K562 (cell line): ENCODE measurements at regions not wholly inside any gene's neighbourhood (a gene's known extent, or its start where the extent isn't known, plus 50 kb on each side); places are given as distances from the start of the nearest gene placed in this dataset.

Experiments used
- ATAC-seq: fragments of 200-7000 bp; cut with Tn5 transposase; 3 replicates; pipeline ENCODE4 v1.9.1; 2020; ENCODE audit warnings: moderate library complexity
- BruUV-seq: library from RNA; stranded (reverse); fragments of 400-500 nt; replicated peaks from 2 replicates; lab custom pipeline; 2021; lab: Mats Ljungman, UMichigan
- CTCF ChIA-PET: fragments of 300-600 bp; formaldehyde crosslinking; extraction: SDS; loops from one replicate; lab custom pipeline; 2021; ENCODE audit warnings: low intra/inter-chr PET ratio; lab: Yijun Ruan, JAX
- POLR2A ChIA-PET: fragments of 300-600, 350-650 bp; sonication (Branson Sonifier 250); formaldehyde crosslinking; extraction: SDS; loops from one replicate; lab custom pipeline; 2021; ENCODE audit warnings: antibody characterized with exemption, inconsistent platforms; lab: Yijun Ruan, JAX
- DNase-seq, 4 experiments: peaks; one replicate each; pipeline versions ENCODE4 v3.0.0 to v3.0.0-alpha.2; 2011 to 2018; ENCODE audit warnings: low spot score in 3 of 4, mixed read lengths in 3 of 4; ENCODE audit errors: extremely low read depth in 1 of 4
- FAIRE-seq: peaks from 2 replicates; lab custom pipeline; 2011; peaks lifted over from hg19 to GRCh38; lab: Jason Lieb, UNC
- H2AFZ ChIP-seq: 2 replicates; pipeline ENCODE4 v1.6.0; 2011; ENCODE audit warnings: low read depth, low read length, control low read depth, inconsistent platforms
- H3K27ac ChIP-seq: fragments of 200-600 bp; 3 replicates; pipeline ENCODE4 v1.8.0; 2011; ENCODE audit warnings: low read depth, mild to moderate bottlenecking, control low read depth, inconsistent platforms, low read length, moderate library complexity, mixed read lengths; ENCODE audit errors: extremely low read depth
- H3K27me3 ChIP-seq, 2 experiments: fragments of 300-600 bp in 1 of 2; 2 replicates in 1 of 2; 3 replicates in 1 of 2; pipeline versions ENCODE4 v1.6.0 to v1.8.0; 2011; ENCODE audit warnings: inconsistent platforms in 2 of 2, low read length in 2 of 2, mild to moderate bottlenecking in 1 of 2, mixed read lengths in 1 of 2, moderate library complexity in 1 of 2; ENCODE audit not compliant: control insufficient read depth in 2 of 2, insufficient read depth in 2 of 2
- H3K36me3 ChIP-seq: fragments of 300-600 bp; 3 replicates; pipeline ENCODE4 v1.8.0; 2011; ENCODE audit warnings: mild to moderate bottlenecking, low read length, inconsistent platforms; ENCODE audit not compliant: control insufficient read depth, insufficient read depth
- H3K4me1 ChIP-seq, 2 experiments: fragments of 200-600 bp in 1 of 2; replicated peaks in 1 of 2; 2 replicates in 1 of 2; 3 replicates in 1 of 2; pipeline versions ENCODE4 v1.5.1 to v1.8.0; 2011; ENCODE audit warnings: inconsistent platforms in 2 of 2, low read length in 2 of 2, mild to moderate bottlenecking in 1 of 2, mixed read lengths in 1 of 2, moderate library complexity in 1 of 2; ENCODE audit not compliant: control insufficient read depth in 2 of 2, insufficient read depth in 2 of 2
- H3K4me2 ChIP-seq: 2 replicates; pipeline ENCODE4 v1.6.1; 2011; ENCODE audit warnings: low read length, control low read depth, inconsistent platforms, mixed read lengths; ENCODE audit not compliant: insufficient read depth
- H3K4me3 ChIP-seq: fragments of 200-600 bp; sonication (generic), shearing (Covaris generic); 2 replicates; pipeline ENCODE4 v1.5.1; 2016; ENCODE audit warnings: control low read depth, inconsistent platforms
- H3K79me2 ChIP-seq: fragments of 200-600 bp; 3 replicates; pipeline ENCODE4 v1.8.0; 2011; ENCODE audit warnings: low read length, inconsistent platforms; ENCODE audit not compliant: control insufficient read depth, insufficient read depth
- H3K9ac ChIP-seq, 2 experiments: 2 replicates each; pipeline versions ENCODE4 v1.6.0 to v1.6.1; 2011; ENCODE audit warnings: low read depth in 2 of 2, low read length in 2 of 2, control low read depth in 1 of 2, inconsistent platforms in 1 of 2, mild to moderate bottlenecking in 1 of 2, mixed read lengths in 1 of 2; ENCODE audit not compliant: insufficient read depth in 1 of 2
- H3K9me1 ChIP-seq: one replicate; pipeline ENCODE4 v1.6.0; 2011; ENCODE audit warnings: inconsistent platforms, mild to moderate bottlenecking, low read length, moderate library complexity; ENCODE audit not compliant: control insufficient read depth, insufficient read depth
- H3K9me3 ChIP-seq: replicated peaks from 2 replicates; pipeline ENCODE4 v1.5.1; 2011; ENCODE audit warnings: low read depth, low read length, inconsistent platforms; ENCODE audit not compliant: control insufficient read depth, insufficient read depth
- H4K20me1 ChIP-seq: replicated peaks from 2 replicates; pipeline ENCODE4 v1.6.1; 2011; ENCODE audit warnings: low read length, inconsistent platforms, mixed read lengths; ENCODE audit not compliant: control insufficient read depth, insufficient read depth
- BACH1 ChIP-seq: fragments of 200-800 bp; sonication (Bioruptor generic); IDR thresholded peaks from 2 replicates; pipeline ENCODE4 v1.6.1; 2016; ENCODE audit warnings: missing genetic modification characterization, missing compliant biosample characterization
- HCFC1 ChIP-seq: IDR thresholded peaks from 2 replicates; pipeline ENCODE4 v1.6.1; 2012; ENCODE audit warnings: low read depth, low read length, improper control_type of control experiment
- HDGF ChIP-seq: fragments of 450-650 bp; IDR thresholded peaks from 2 replicates; pipeline ENCODE4 v1.6.1; 2016
- MAZ ChIP-seq, 2 experiments: fragments of 450-650 bp in 1 of 2; sonication (generic) in 1 of 2; formaldehyde crosslinking; IDR thresholded peaks in 1 of 2; conservative IDR thresholded peaks in 1 of 2; 2 replicates each; pipeline versions ENCODE4 v1.4.0 to v1.5.0; 2020; ENCODE audit warnings: mild to moderate bottlenecking in 1 of 2, missing genetic modification reagents in 1 of 2
- MEF2A ChIP-seq: IDR thresholded peaks from 2 replicates; pipeline ENCODE4 v1.6.1; 2011; ENCODE audit warnings: low read depth, mild to moderate bottlenecking, low read length, moderate library complexity; ENCODE audit not compliant: control insufficient read depth
- MEF2D ChIP-seq: conservative IDR thresholded peaks from 2 replicates; pipeline ENCODE4 v1.6.1; 2016; ENCODE audit warnings: low read depth, missing genetic modification characterization, missing compliant biosample characterization
- NFE2L1 ChIP-seq: fragments of 450-650 bp; IDR thresholded peaks from 2 replicates; pipeline ENCODE4 v1.6.1; 2016; ENCODE audit warnings: missing genetic modification characterization, low read depth, mild to moderate bottlenecking, missing compliant biosample characterization, moderate library complexity, borderline replicate concordance
- SPI1 ChIP-seq: IDR thresholded peaks from 2 replicates; pipeline ENCODE4 v1.6.1; 2011; ENCODE audit warnings: low read depth, low read length, control low read depth, borderline replicate concordance
- ZNF586 ChIP-seq: fragments of 450-650 bp; formaldehyde crosslinking; conservative IDR thresholded peaks from 2 replicates; pipeline ENCODE4 v1.4.0; 2020; ENCODE audit warnings: mild to moderate bottlenecking, moderate library complexity
- WGBS: fragments of 100-300 bp; shearing (Covaris generic); methylation state at CpG from one replicate; pipeline ENCODE4 v1.1.6; 2016; ENCODE audit warnings: low coverage, mixed read lengths; ENCODE audit not compliant: insufficient coverage; ENCODE audit errors: missing lambda C conversion rate; 5-methylcytosine and 5-hydroxymethylcytosine counted together
- in situ Hi-C: fragments of 300-500 bp; cut with MboI; formaldehyde crosslinking; loops from 4 replicates; pipeline ENCODE4 v1.15.0; 2018; ENCODE audit warnings: inconsistent platforms, mixed read lengths
- intact Hi-C: fragments of 100-400 bp; cut with micrococcal nuclease; formaldehyde crosslinking; loops from 2 replicates; pipeline ENCODE4 v1.14.2; 2022
- TF ChIP-seq, protein P1 (sequence below): conservative IDR thresholded peaks from 2 replicates; pipeline ENCODE4 v1.6.1; 2011; ENCODE audit warnings: low read depth, mild to moderate bottlenecking, low read length; ENCODE audit not compliant: control insufficient read depth
- TF ChIP-seq, protein P2 (sequence below): sonication (generic); formaldehyde crosslinking; IDR thresholded peaks from 2 replicates; pipeline ENCODE4 v1.8.1; 2023; ENCODE audit warnings: missing genetic modification reagents, mild to moderate bottlenecking, borderline replicate concordance

DNA sequence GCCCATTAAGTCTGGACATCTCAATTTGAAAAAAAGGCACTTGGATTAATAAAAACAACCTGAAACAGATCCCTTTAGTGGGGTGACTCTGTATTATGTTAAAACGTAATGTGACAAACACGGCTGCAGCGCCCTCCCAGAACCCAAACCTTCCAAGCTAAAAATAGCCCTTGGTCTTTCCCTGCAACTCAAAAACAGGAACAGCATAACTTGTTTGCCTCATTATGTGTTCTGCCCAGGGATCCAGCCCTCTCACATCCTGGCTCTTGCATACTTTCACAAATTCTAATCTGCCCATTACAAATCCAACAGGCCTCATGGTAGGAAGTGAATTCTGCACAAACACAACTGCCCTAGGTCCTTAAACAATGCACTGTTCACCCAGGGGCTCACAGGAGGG, 94.7 kb upstream of the GADD45A start:
- POLR2A ChIA-PET: no interaction called here
- H3K36me3 ChIP-seq: no peaks in the 10 kb centered on the region

More for the DNA sequence above, 94.7 kb upstream of the GADD45A start:
- TF ChIP-seq HDGF: no peak
- peak; percentile 90; the same call in 1 of the 2 replicates for TF ChIP-seq SPI1
- TF ChIP-seq, protein P1, sequence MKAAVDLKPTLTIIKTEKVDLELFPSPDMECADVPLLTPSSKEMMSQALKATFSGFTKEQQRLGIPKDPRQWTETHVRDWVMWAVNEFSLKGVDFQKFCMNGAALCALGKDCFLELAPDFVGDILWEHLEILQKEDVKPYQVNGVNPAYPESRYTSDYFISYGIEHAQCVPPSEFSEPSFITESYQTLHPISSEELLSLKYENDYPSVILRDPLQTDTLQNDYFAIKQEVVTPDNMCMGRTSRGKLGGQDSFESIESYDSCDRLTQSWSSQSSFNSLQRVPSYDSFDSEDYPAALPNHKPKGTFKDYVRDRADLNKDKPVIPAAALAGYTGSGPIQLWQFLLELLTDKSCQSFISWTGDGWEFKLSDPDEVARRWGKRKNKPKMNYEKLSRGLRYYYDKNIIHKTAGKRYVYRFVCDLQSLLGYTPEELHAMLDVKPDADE: no peak
- TF ChIP-seq MEF2A: peak; percentile 89; the same call in 1 of the 2 replicates
- TF ChIP-seq NFE2L1 (tag): no peak
- TF ChIP-seq BACH1 (tag): no peak
- TF ChIP-seq HCFC1: no peak
- no peak for TF ChIP-seq ZNF586
- TF ChIP-seq MAZ (CRISPR knock-in tag; conservative IDR thresholded peaks at IDR 0.05 in 1 of 2, IDR thresholded peaks at IDR 0.05 in 1 of 2): no peak
- peak; percentile 92 for TF ChIP-seq MEF2D (tag)
- TF ChIP-seq, protein P2, sequence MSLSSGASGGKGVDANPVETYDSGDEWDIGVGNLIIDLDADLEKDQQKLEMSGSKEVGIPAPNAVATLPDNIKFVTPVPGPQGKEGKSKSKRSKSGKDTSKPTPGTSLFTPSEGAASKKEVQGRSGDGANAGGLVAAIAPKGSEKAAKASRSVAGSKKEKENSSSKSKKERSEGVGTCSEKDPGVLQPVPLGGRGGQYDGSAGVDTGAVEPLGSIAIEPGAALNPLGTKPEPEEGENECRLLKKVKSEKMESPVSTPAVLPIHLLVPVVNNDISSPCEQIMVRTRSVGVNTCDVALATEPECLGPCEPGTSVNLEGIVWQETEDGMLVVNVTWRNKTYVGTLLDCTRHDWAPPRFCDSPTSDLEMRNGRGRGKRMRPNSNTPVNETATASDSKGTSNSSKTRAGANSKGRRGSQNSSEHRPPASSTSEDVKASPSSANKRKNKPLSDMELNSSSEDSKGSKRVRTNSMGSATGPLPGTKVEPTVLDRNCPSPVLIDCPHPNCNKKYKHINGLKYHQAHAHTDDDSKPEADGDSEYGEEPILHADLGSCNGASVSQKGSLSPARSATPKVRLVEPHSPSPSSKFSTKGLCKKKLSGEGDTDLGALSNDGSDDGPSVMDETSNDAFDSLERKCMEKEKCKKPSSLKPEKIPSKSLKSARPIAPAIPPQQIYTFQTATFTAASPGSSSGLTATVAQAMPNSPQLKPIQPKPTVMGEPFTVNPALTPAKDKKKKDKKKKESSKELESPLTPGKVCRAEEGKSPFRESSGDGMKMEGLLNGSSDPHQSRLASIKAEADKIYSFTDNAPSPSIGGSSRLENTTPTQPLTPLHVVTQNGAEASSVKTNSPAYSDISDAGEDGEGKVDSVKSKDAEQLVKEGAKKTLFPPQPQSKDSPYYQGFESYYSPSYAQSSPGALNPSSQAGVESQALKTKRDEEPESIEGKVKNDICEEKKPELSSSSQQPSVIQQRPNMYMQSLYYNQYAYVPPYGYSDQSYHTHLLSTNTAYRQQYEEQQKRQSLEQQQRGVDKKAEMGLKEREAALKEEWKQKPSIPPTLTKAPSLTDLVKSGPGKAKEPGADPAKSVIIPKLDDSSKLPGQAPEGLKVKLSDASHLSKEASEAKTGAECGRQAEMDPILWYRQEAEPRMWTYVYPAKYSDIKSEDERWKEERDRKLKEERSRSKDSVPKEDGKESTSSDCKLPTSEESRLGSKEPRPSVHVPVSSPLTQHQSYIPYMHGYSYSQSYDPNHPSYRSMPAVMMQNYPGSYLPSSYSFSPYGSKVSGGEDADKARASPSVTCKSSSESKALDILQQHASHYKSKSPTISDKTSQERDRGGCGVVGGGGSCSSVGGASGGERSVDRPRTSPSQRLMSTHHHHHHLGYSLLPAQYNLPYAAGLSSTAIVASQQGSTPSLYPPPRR (CRISPR knock-in tag): no peak
- no peaks in the 10 kb centered on the region for H3K79me2 ChIP-seq
- FAIRE-seq (peak; percentile 58), DNase-seq (peak in 1 of 4 experiments; percentile 27), ATAC-seq (no peak)
- no TSS peak for BruUV-seq
- no peak overlapping the region for H3K27ac ChIP-seq
- no peak overlapping the region for H3K9ac ChIP-seq
- no peak overlapping the region for H3K4me2 ChIP-seq
- H3K4me1 ChIP-seq: peaks cover 0 to 22% of the 10 kb centered on the region in 2 experiments; a peak in 3 of 5 replicates
- H3K4me3 ChIP-seq: no peak overlapping the region
- no peaks in the 10 kb centered on the region for H3K27me3 ChIP-seq
- 20% methylated on average over 3 of the region's 3 CpGs for WGBS
- no peaks in the 10 kb centered on the region for H3K9me3 ChIP-seq
- in situ Hi-C loops: no loop called here
- CTCF ChIA-PET: no interaction called here
- intact Hi-C loops: no loop called here
- H3K9me1 ChIP-seq: no peaks in the 10 kb centered on the region
- H4K20me1 ChIP-seq: no peaks in the 10 kb centered on the region
- peak overlapping the region; percentile 57; the same call in 1 of the 2 replicates for H2AFZ ChIP-seq
